A673 (cell line): ENCODE measurements at regions not wholly inside any gene's neighbourhood (a gene's known extent, or its start where the extent isn't known, plus 50 kb on each side); places are given as distances from the start of the nearest gene placed in this dataset.

Source experiments
- BruUV-seq: library from RNA; stranded (reverse); fragments of 400-500 nt; replicated peaks from 2 replicates; lab custom pipeline; 2021; lab: Mats Ljungman, UMichigan
- CTCF ChIA-PET: fragments of 300-600 bp; sonication (Branson Sonifier 250); formaldehyde crosslinking; loops from one replicate; lab custom pipeline; 2022; ENCODE audit warnings: antibody characterized with exemption; lab: Charles Lee
- POLR2A ChIA-PET: fragments of 300-600 bp; sonication (Branson Sonifier 250); formaldehyde crosslinking; loops from one replicate; lab custom pipeline; 2022; ENCODE audit warnings: antibody characterized with exemption; ENCODE audit not compliant: low non-redundant PET; lab: Charles Lee
- DNase-seq: peaks from one replicate; pipeline ENCODE4 v3.0.0-alpha.2; 2015; ENCODE audit warnings: low spot score
- H3K27ac ChIP-seq: fragments of 200-600 bp; sonication (generic); 2 replicates; pipeline ENCODE4 v1.5.1; 2016; ENCODE audit warnings: mixed run types, low read depth, mild to moderate bottlenecking, mixed read lengths, antibody characterized with exemption, low read length; ENCODE audit not compliant: poor library complexity, severe bottlenecking
- H3K27me3 ChIP-seq: fragments of 200-600 bp; sonication (generic); replicated peaks from 2 replicates; pipeline ENCODE4 v1.6.1; 2017; ENCODE audit warnings: mixed run types, low read depth, mild to moderate bottlenecking, mixed read lengths, antibody characterized with exemption, low read length; ENCODE audit not compliant: insufficient read depth, poor library complexity
- H3K36me3 ChIP-seq: fragments of 200-600 bp; sonication (generic); 2 replicates; pipeline ENCODE4 v1.6.1; 2016; ENCODE audit warnings: mixed run types, mild to moderate bottlenecking, mixed read lengths, antibody characterized with exemption, low read length; ENCODE audit not compliant: insufficient read depth, poor library complexity, severe bottlenecking
- H3K4me1 ChIP-seq: fragments of 200-600 bp; sonication (generic); 2 replicates; pipeline ENCODE4 v1.6.1; 2017; ENCODE audit warnings: mixed run types, mild to moderate bottlenecking, mixed read lengths, antibody characterized with exemption, low read length; ENCODE audit not compliant: insufficient read depth, poor library complexity, severe bottlenecking
- H3K4me3 ChIP-seq: fragments of 200-600 bp; sonication (generic); 2 replicates; pipeline ENCODE4 v1.5.1; 2016; ENCODE audit warnings: low read depth, mixed run types, mild to moderate bottlenecking, mixed read lengths, low read length; ENCODE audit not compliant: poor library complexity, severe bottlenecking
- H3K9me3 ChIP-seq: fragments of 200-600 bp; sonication (generic); 2 replicates; pipeline ENCODE4 v1.6.1; 2016; ENCODE audit warnings: mixed run types, low read depth, mild to moderate bottlenecking, mixed read lengths, antibody characterized with exemption, low read length; ENCODE audit not compliant: poor library complexity, severe bottlenecking
- CTCF ChIP-seq: fragments of 300-800, 200-600 bp; sonication (generic); conservative IDR thresholded peaks from 2 replicates; pipeline ENCODE4 v1.5.1; 2017; ENCODE audit warnings: low read depth, mild to moderate bottlenecking, antibody characterized with exemption, low read length, moderate library complexity, mixed read lengths
- EZH2 ChIP-seq: fragments of 200-600 bp; sonication (generic); IDR thresholded peaks from 2 replicates; pipeline ENCODE4 v1.6.1; 2017; ENCODE audit warnings: borderline replicate concordance, low read depth, mild to moderate bottlenecking, mixed read lengths, antibody characterized with exemption, low read length; ENCODE audit not compliant: poor library complexity, severe bottlenecking
- intact Hi-C: fragments of 100-400 bp; cut with micrococcal nuclease; formaldehyde crosslinking; loops from one replicate; pipeline ENCODE4 v1.10.0; 2022; ENCODE audit not compliant: unreplicated experiment

- intact Hi-C loops = no loop called here
- H3K4me3 ChIP-seq = no peak overlapping the region
- CTCF ChIA-PET = no interaction called here
- no peaks in the 10 kb centered on the region for H3K36me3 ChIP-seq
- POLR2A ChIA-PET = no interaction called here
- peaks cover 13% of the 10 kb centered on the region for H3K4me1 ChIP-seq
- TF ChIP-seq EZH2 (no peak), CTCF (no peak)
- DNase-seq = no peak
- no TSS peak for BruUV-seq
- no peaks in the 10 kb centered on the region for H3K27me3 ChIP-seq
- H3K27ac ChIP-seq = no peak overlapping the region
- peaks cover under 1% of the 10 kb centered on the region for H3K9me3 ChIP-seq
Observed at GRCh38 chr2:122094557-122094956, 339.1 kb downstream of the TSN start.

DNA sequence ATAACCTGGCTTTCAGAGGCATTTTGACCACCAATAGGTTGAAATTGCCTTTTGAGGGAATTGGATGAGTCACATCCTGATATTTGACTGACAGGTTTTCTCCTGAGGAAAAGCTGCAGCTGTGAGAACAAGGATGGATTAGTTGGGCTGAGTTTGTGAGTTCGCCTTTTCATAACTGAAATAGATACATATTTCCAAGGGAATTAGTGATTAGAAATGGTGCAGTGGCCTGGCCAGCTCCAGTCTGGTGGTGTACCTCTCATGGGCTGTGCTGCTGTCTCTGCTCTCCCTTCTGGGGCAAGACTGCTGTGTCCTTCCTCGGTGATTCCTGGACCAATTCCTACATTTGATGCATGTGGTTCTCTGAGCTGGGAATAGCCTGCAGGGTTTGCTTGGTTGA lies 341.3 kb downstream of the TSN start:
- POLR2A ChIA-PET = no interaction called here
- Histone ChIP-seq H3K9me3 (no peaks in the 10 kb centered on the region), H3K36me3 (no peaks in the 10 kb centered on the region), H3K4me1 (peaks cover 13% of the 10 kb centered on the region), H3K4me3 (no peak overlapping the region), H3K27me3 (no peaks in the 10 kb centered on the region), H3K27ac (no peak overlapping the region)
- DNase-seq = peak; percentile 76
- CTCF ChIA-PET = no interaction called here
- no peak for TF ChIP-seq EZH2
- TF ChIP-seq CTCF = no peak
- BruUV-seq = no TSS peak
- intact Hi-C loops = no loop called here

DNA sequence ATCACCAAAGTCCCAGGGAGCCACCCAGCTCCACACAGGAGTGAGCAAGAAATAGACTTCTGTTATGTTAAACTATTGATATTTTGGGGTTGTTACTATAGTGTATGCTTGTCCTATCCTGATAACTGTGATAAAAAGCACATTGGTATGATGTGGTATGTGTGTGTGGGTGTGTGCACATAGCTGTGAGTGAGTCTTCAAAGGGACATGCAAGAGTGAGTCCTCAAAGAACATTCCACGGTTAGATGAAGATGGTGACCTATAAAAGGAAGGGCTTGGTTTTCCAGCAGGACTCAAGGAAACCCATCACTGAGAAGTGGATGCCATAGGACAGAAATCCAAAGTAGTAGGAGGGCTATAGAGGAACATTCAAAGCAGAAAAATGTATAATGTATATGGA lies 342.9 kb downstream of the TSN start:
- TF ChIP-seq EZH2 = no peak
- TF ChIP-seq CTCF = no peak
- POLR2A ChIA-PET = no interaction called here

More for the DNA sequence above, 342.9 kb downstream of the TSN start:
- Histone ChIP-seq H3K4me3 (no peak overlapping the region), H3K27ac (no peak overlapping the region), H3K9me3 (no peaks in the 10 kb centered on the region), H3K27me3 (no peaks in the 10 kb centered on the region), H3K4me1 (peaks cover 13% of the 10 kb centered on the region), H3K36me3 (no peaks in the 10 kb centered on the region)
- CTCF ChIA-PET = no interaction called here
- intact Hi-C loops = no loop called here
- no TSS peak for BruUV-seq
- DNase-seq = no peak
